ENCODE measurements at regions not wholly inside any gene's neighbourhood (a gene's known extent, or its start where the extent isn't known, plus 50 kb on each side); places are given as distances from the start of the nearest gene placed in this dataset.
A peak's percentile ranks its signal among the peaks of the same experiment; 100 is the strongest.
"Not testable (repeated sequence)": the region's sequence is repeated elsewhere in the genome, so short reads cannot be mapped to it uniquely, and the experiment has no call there.

GRCh38 chr10:118423800-118424442 is 81.8 kb upstream of the FAM204A start:
- peak; percentile 4 to 59 (median 39) for DNase-seq (ENCODE audit: low read depth in 4 of 4, low spot score in 1 of 4)

DNA sequence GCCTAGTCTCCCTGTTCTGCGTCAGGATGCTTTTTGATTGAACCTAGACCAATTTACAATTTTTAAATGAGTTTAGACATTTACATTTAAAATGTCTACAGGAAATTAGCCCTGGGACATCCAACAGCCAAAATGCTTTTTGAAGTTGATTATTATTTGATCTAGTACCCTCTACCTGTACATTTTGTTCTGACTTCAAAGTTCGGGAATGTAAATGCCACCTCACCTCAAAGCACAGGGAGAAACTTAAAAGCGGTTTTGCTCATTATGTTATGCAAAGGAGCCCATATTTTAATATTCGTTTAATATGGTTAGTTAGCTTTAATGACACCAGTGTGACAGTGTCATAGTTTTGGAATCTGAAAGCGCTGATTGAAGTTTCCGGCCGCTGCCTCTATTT is 80.1 kb upstream of the FAM204A start:
- no peak for DNase-seq (ENCODE audit: low read depth in 4 of 4, low spot score in 1 of 4)

- DNase-seq (ENCODE audit: low read depth in 4 of 4, low spot score in 1 of 4): not testable (repeated sequence)
These were observed 77.9 kb upstream of the FAM204A start for GRCh38 chr10:118420049-118420448.

GRCh38 chr10:118412932-118413331 is 70.8 kb upstream of the FAM204A start:
- no peak for DNase-seq (ENCODE audit: low read depth in 4 of 4, low spot score in 1 of 4)

DNA sequence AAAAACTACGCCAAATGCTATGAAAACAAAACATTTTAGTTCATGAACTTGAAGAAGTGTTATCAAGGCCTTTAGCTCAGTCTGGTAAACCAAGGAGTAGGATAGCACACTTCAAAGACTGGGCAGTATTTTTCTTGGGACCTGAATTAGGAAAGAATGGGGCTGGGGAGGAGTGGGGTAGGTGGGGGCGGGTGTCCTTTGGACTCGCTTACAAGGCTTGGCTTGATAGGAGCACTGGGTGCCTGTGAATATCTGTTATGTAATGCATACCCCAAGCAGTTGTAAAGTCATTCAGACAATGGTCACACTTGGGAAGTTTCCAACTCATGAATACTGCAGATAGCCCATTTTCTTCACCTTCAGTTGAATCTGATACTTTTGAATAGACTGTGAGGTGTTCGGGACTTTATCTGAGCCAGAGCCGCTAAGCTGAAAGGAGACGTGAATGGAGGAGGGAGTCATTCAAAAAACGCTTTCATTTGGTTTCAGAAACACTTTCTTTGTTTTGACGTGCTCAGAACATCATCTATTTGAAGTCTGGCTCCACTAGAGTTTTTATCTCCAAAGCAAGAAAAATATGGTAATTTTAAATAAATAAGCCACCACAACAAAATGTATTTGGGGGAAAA is 70.1 kb upstream of the FAM204A start:
- no peak for DNase-seq (ENCODE audit: low read depth in 4 of 4, low spot score in 1 of 4)

- no peak for DNase-seq (ENCODE audit: low read depth in 4 of 4, low spot score in 1 of 4)
These were observed 67.2 kb upstream of the FAM204A start for GRCh38 chr10:118409295-118409694.

- no peak for DNase-seq (ENCODE audit: low read depth in 4 of 4, low spot score in 1 of 4)
These were observed 66.1 kb upstream of the FAM204A start for GRCh38 chr10:118408181-118408580.

DNA sequence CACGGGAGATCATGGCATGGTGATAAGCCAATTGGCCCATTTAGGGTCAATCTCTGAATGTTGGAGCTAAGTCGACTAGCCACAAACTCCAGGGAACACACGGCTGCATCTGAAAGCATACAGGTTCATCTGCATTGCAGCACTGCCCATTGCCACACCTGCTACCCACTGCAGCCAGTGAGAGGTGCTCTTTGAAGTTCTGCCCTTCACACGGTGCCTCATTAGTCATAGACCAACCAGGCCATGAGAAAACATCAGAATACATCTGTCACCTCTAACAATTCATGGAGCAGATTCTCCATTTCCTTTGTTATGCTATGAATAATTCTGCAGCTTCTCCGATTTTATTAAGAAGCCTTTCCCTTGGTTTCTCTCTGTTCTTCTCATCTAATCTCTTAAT is 65.7 kb upstream of the FAM204A start:
- no peak for DNase-seq (ENCODE audit: low read depth in 4 of 4, low spot score in 1 of 4)

GRCh38 chr10:118407026-118407425 is 64.9 kb upstream of the FAM204A start:
- DNase-seq (ENCODE audit: low read depth in 4 of 4, low spot score in 1 of 4): no peak

DNA sequence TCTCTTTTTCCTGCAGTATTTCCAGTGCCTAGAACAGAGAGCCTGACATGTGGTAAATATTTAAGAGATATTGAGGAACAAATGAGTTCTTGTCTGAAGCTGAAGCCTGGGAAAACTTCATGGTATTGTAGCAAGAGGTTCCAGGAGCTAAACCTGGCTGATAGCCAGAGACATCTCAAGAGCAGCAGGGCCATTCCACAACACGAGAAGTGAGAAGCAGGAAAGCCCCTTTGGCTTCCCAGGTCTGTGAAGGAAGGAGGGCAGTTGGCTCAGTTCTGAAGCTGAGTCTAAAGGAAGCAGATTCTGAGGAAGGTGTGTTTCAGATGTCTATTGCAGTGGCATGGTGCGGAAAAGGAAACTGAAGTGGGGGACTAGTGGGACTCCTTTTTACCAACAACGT is 63.8 kb upstream of the FAM204A start:
- DNase-seq (ENCODE audit: low read depth in 4 of 4, low spot score in 1 of 4): no peak

DNA sequence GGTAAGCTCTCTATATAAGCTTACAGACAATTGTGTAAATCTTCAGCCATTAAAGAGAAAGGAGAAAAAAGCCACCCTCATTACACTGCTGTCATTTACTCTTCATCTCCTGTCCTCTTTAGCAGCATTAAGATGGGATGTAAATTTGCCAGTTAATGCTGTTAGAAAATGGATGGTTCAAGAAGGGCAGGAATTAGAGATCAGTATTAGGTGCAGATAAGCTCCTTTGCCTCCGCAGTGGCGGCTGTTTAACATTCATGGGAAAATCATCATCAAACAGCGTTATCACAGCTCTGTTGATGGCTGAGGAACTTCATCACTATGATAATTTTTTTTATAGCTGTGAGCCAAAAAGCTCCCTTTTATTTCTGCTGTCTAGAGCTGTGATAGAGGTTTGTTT is 61.8 kb upstream of the FAM204A start:
- no peak for DNase-seq (ENCODE audit: low read depth in 4 of 4, low spot score in 1 of 4)

DNA sequence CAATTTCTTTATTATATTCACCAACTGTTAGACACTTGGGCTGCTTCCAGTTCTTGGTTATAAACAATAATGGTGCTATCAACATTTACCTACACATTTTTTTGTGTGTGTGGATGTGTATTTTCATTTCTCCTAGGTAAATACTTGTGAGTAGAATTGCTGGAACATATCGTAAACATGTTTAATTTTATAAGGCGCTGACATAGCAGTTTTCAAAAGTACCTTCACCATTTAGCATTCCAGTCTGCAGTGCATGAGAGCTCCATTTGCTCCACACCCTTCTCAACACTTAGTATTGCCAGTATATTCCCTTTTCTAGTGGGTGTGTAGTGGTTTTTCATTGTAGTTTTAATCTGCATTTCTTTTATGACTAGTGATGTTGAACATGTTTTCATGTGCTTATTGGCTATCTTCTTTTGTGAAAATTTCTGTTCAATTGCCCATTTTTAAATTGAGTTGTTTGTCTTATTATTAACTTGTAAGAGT is 59.6 kb upstream of the FAM204A start:
- no peak for DNase-seq (ENCODE audit: low read depth in 4 of 4, low spot score in 1 of 4)

- no peak for DNase-seq (ENCODE audit: low read depth in 4 of 4, low spot score in 1 of 4)
These were observed 55.3 kb upstream of the FAM204A start for GRCh38 chr10:118397391-118397790.

DNA sequence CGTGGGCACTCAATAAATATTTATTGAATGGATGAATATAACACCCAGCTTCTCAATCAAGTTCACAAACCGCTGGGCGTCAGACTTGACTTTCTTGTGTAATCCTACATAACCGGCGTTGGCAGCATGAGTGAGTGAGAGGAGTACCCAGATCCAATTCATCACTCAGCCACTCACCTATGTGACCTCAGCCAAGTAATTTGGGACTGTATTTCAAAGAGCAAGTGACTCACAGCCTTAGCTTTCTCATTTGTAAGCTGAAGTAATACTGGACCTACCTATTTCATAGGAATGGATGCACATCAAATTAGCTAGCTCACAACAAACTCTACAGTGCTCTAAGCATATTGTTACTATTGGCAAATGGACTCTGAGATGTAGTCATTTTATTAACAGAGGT is 53.8 kb upstream of the FAM204A start:
- no peak for DNase-seq (ENCODE audit: low read depth in 4 of 4, low spot score in 1 of 4)

DNA sequence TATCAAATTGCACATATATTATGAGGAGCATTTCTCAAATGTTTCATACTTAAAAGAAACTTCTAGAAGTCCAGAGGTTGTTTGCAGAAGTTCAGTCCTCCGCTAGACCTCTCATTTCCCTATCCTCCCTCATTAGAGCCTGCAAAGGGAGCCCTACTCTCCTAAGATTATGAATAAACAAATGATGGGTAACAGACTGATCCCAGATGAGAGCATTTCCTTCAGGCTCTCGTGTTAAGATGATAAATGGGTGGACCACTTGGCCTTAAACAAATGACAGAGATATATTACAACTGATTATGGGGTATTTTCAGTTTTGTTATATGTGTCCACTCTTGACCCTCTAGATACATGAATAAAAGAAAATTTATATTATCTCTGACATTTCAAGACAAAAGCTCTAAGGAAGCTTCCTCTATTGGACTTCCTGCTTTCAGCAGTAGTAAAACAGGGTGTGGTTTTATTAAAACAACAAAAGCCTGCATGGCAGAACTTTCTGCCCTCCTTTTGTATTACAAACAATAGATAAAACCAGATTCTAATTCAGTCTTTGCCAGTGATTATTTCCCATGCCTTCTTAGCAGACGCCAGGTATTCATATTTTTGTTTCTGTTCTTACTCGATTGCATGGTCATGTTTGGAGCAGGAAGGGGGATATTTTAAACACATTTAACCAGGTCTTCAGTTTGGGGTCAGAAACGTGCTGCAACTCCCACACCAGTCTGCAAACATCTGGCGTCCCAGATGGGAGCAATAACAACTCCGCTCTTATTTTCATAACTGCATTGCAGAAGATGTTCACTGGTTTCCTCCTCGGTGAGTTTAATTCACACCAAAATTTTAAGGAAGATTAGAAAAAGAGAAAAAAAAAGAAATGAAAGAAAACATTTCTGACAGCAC is 52.4 kb upstream of the FAM204A start:
- no peak for DNase-seq (ENCODE audit: low read depth in 4 of 4, low spot score in 1 of 4)

DNA sequence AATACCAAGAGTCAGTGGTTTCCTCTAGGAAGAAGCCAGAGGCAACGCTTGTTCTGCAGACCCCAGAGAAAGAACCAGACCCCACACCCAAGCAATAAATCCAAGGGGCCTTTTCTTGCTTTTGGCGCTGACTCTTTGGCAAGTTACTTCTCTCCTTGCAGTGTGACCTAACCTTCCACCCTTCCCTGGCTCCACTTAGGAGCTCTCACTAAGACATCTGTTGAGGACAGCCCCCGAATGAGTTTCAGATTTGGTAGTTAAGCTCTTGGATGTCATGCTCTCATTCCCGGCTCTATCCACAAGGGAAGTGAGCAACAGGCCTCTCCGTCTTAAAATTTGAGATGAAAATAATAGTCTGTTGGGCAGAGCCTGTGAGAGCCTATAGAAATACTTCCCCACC is 50.6 kb upstream of the FAM204A start:
- no peak for DNase-seq (ENCODE audit: low read depth in 4 of 4, low spot score in 1 of 4)
